PC-9 (cell line): ENCODE measurements at regions not wholly inside any gene's neighbourhood (a gene's known extent, or its start where the extent isn't known, plus 50 kb on each side); places are given as distances from the start of the nearest gene placed in this dataset.

ENCODE experiments used
- BruUV-seq: library from RNA; stranded (reverse); fragments of 400-500 nt; replicated peaks from 2 replicates; lab custom pipeline; 2021; lab: Mats Ljungman, UMichigan
- CTCF ChIA-PET: fragments of 300-600 bp; sonication (Branson Sonifier 250); formaldehyde crosslinking; loops from one replicate; lab custom pipeline; 2022; ENCODE audit warnings: antibody characterized with exemption; lab: Charles Lee
- POLR2A ChIA-PET: fragments of 300-600 bp; sonication (Branson Sonifier 250); formaldehyde crosslinking; loops from one replicate; lab custom pipeline; 2022; ENCODE audit warnings: antibody characterized with exemption; ENCODE audit not compliant: unreplicated experiment; lab: Charles Lee
- DNase-seq, 2 experiments: peaks; one replicate each; pipeline versions ENCODE4 v3.0.0 to v3.0.0-alpha.2; 2015 to 2022; ENCODE audit warnings: mixed read lengths in 1 of 2
- H2AFZ ChIP-seq: fragments of 200-600 bp; sonication (generic); 2 replicates; pipeline ENCODE4 v1.8.1; 2017; ENCODE audit warnings: antibody characterized with exemption
- H3F3A ChIP-seq: fragments of 200-600 bp; sonication (generic); 2 replicates; pipeline ENCODE4 v1.8.1; 2017; ENCODE audit warnings: antibody characterized with exemption, mild to moderate bottlenecking, low read depth; ENCODE audit not compliant: insufficient read depth
- H3K27ac ChIP-seq: fragments of 200-600 bp; sonication (generic); 2 replicates; pipeline ENCODE4 v1.6.1; 2016; ENCODE audit warnings: mixed run types
- H3K27me3 ChIP-seq: fragments of 200-600 bp; sonication (generic); 2 replicates; pipeline ENCODE4 v1.6.1; 2016; ENCODE audit warnings: low read depth, mixed run types; ENCODE audit not compliant: insufficient read depth
- H3K36me3 ChIP-seq: fragments of 200-600 bp; sonication (generic); 2 replicates; pipeline ENCODE4 v1.6.1; 2016; ENCODE audit warnings: low read depth, mixed run types
- H3K4me1 ChIP-seq: fragments of 200-600 bp; sonication (generic); replicated peaks from 2 replicates; pipeline ENCODE4 v1.6.1; 2016; ENCODE audit warnings: mixed run types; ENCODE audit not compliant: insufficient read depth
- H3K4me2 ChIP-seq: fragments of 200-600 bp; sonication (generic); 2 replicates; pipeline ENCODE4 v1.6.1; 2017; ENCODE audit warnings: mixed run types
- H3K4me3 ChIP-seq: fragments of 200-600 bp; sonication (generic); 2 replicates; pipeline ENCODE4 v1.6.1; 2016; ENCODE audit warnings: mixed run types
- H3K79me2 ChIP-seq: fragments of 200-600 bp; sonication (generic); 2 replicates; pipeline ENCODE4 v1.6.1; 2017; ENCODE audit warnings: low read depth, mixed run types
- H3K9me2 ChIP-seq: fragments of 200-600 bp; sonication (generic); 2 replicates; pipeline ENCODE4 v1.8.1; 2017; ENCODE audit warnings: mild to moderate bottlenecking; ENCODE audit not compliant: insufficient read depth
- H3K9me3 ChIP-seq: fragments of 200-600 bp; sonication (generic); 2 replicates; pipeline ENCODE4 v1.8.1; 2016; ENCODE audit warnings: low read depth; ENCODE audit not compliant: insufficient read depth
- H4K20me1 ChIP-seq: fragments of 200-600 bp; sonication (generic); 2 replicates; pipeline ENCODE4 v1.8.1; 2017; ENCODE audit not compliant: insufficient read depth
- CTCF ChIP-seq: fragments of 200-600 bp; sonication (generic); conservative IDR thresholded peaks from 2 replicates; pipeline ENCODE4 v1.6.1; 2017; ENCODE audit warnings: mixed run types, antibody characterized with exemption, mild to moderate bottlenecking, moderate library complexity
- EZH2 ChIP-seq: fragments of 200-600 bp; sonication (generic); IDR thresholded peaks from 2 replicates; pipeline ENCODE4 v1.8.0; 2017; ENCODE audit warnings: antibody characterized with exemption, low read depth
- intact Hi-C: fragments of 100-400 bp; cut with micrococcal nuclease; formaldehyde crosslinking; loops from one replicate; pipeline ENCODE4 v1.10.0; 2022; ENCODE audit not compliant: unreplicated experiment

- H3F3A ChIP-seq = no peaks in the 10 kb centered on the region
- no peaks in the 10 kb centered on the region for H3K27me3 ChIP-seq
- no peaks in the 10 kb centered on the region for H3K36me3 ChIP-seq
- TF ChIP-seq CTCF = no peak
- TF ChIP-seq EZH2 = no peak
- POLR2A ChIA-PET = no interaction called here
- intact Hi-C loops = no loop called here
- CTCF ChIA-PET = no interaction called here
- no peak overlapping the region for H3K4me3 ChIP-seq
- no peak for DNase-seq
- no peak overlapping the region for H3K27ac ChIP-seq
- no TSS peak for BruUV-seq
- no peaks in the 10 kb centered on the region for H3K4me1 ChIP-seq
- no peak overlapping the region for H3K4me2 ChIP-seq
- no peaks in the 10 kb centered on the region for H3K9me3 ChIP-seq
- H3K79me2 ChIP-seq = no peaks in the 10 kb centered on the region
- H4K20me1 ChIP-seq = no peaks in the 10 kb centered on the region
- H3K9me2 ChIP-seq = no peaks in the 10 kb centered on the region
- no peak overlapping the region for H2AFZ ChIP-seq
These were observed 61.7 kb downstream of the CALM1 start for GRCh38 chr14:90458536-90458935.

GRCh38 chr14:90460136-90460535 lies 63.3 kb downstream of the CALM1 start:
- no peaks in the 10 kb centered on the region for H3K79me2 ChIP-seq
- no peaks in the 10 kb centered on the region for H3F3A ChIP-seq
- BruUV-seq = no TSS peak
- TF ChIP-seq CTCF (no peak), EZH2 (no peak)
- ChIA-PET POLR2A (no interaction called here), CTCF (no interaction called here)
- H2AFZ ChIP-seq = no peak overlapping the region
- H3K4me1 ChIP-seq = no peaks in the 10 kb centered on the region
- no peaks in the 10 kb centered on the region for H3K27me3 ChIP-seq
- DNase-seq = no peak
- H4K20me1 ChIP-seq = no peaks in the 10 kb centered on the region
- no peak overlapping the region for H3K27ac ChIP-seq
- H3K9me2 ChIP-seq = no peaks in the 10 kb centered on the region
- intact Hi-C loops = no loop called here
- H3K36me3 ChIP-seq = no peaks in the 10 kb centered on the region
- H3K9me3 ChIP-seq = no peaks in the 10 kb centered on the region
- H3K4me3 ChIP-seq = no peak overlapping the region
- H3K4me2 ChIP-seq = no peak overlapping the region

- Histone ChIP-seq H4K20me1 (no peaks in the 10 kb centered on the region), H3K27me3 (no peaks in the 10 kb centered on the region), H3K4me1 (no peaks in the 10 kb centered on the region), H3K9me3 (no peaks in the 10 kb centered on the region), H3K4me2 (no peak overlapping the region), H3K27ac (no peak overlapping the region), H3K4me3 (no peak overlapping the region), H3K9me2 (no peaks in the 10 kb centered on the region), H3K36me3 (no peaks in the 10 kb centered on the region), H3K79me2 (no peaks in the 10 kb centered on the region), H2AFZ (no peak overlapping the region), H3F3A (no peaks in the 10 kb centered on the region)
- ChIA-PET POLR2A (no interaction called here), CTCF (no interaction called here)
- no TSS peak for BruUV-seq
- intact Hi-C loops = no loop called here
- no peak for DNase-seq
- TF ChIP-seq CTCF = 0 out of 2 replicates have a peak, but pooled peaks have one; percentile 32
- no peak for TF ChIP-seq EZH2
These were observed 64.6 kb downstream of the CALM1 start for GRCh38 chr14:90461425-90461824.
